Coronary artery (tissue), 2 donors: ENCODE measurements at regions not wholly inside any gene's neighbourhood (a gene's known extent, or its start where the extent isn't known, plus 50 kb on each side); places are given as distances from the start of the nearest gene placed in this dataset.
A peak's percentile ranks its signal among the peaks of the same experiment; 100 is the strongest.

Source experiments
- DNase-seq: peaks from one replicate; pipeline ENCODE4 v3.0.0-alpha.2; 2017; ENCODE audit warnings: low spot score
- H3K27ac ChIP-seq, 2 donors: fragments of 200-600 bp; sonication (generic); one replicate each; pipeline ENCODE4 v1.5.1; 2016 to 2019
- H3K4me3 ChIP-seq: fragments of 200-600 bp; sonication (generic); 2 replicates; pipeline ENCODE4 v1.5.1; 2016; ENCODE audit warnings: mild to moderate bottlenecking, moderate library complexity
- CTCF ChIP-seq: fragments of 200-600 bp; sonication (generic); IDR thresholded peaks from one replicate; pipeline ENCODE4 v1.5.1; 2019; ENCODE audit warnings: antibody characterized with exemption

- no peak for TF ChIP-seq CTCF
- no peak overlapping the region for H3K4me3 ChIP-seq
- peak overlapping the region in 1 of 2 donors; percentile 18 for H3K27ac ChIP-seq
- no peak for DNase-seq
These were observed 1587.9 kb upstream of the ADGRL3 start for GRCh38 chr4:59612235-59612634.

GRCh38 chr4:59615316-59615715 is 1584.8 kb upstream of the ADGRL3 start:
- H3K4me3 ChIP-seq: no peak overlapping the region
- no peak overlapping the region for H3K27ac ChIP-seq
- no peak for TF ChIP-seq CTCF

GRCh38 chr4:59629348-59629747 is 1570.8 kb upstream of the ADGRL3 start:
- Histone ChIP-seq H3K4me3 (no peak overlapping the region), H3K27ac (no peak overlapping the region)
- TF ChIP-seq CTCF: no peak
- DNase-seq: no peak

More at GRCh38 chr4:59615316-59615715, 1584.8 kb upstream of the ADGRL3 start:
- DNase-seq: no peak

GRCh38 chr4:59630235-59630634 is 1569.9 kb upstream of the ADGRL3 start:
- Histone ChIP-seq H3K27ac (no peak overlapping the region), H3K4me3 (no peak overlapping the region)
- no peak for DNase-seq
- no peak for TF ChIP-seq CTCF

DNA sequence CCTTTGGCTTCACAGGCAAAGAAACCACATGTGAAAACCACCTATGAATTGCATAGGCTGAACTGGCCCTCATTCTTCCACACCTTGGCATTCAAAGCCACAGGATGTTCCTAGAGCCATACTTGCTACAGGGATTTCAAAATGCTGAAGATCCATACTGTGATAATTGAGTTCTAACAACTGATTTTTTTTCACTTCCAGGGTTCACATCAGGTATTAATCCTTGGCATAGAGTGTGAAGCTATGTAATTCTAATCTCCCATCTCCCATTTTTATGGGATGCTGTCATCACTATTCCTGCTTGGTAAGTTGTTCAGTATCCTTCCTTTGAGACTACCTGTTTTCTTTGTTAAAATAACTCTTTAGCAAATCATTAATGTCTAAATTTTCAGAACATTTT is 1569.2 kb upstream of the ADGRL3 start:
- Histone ChIP-seq H3K27ac (no peak overlapping the region), H3K4me3 (no peak overlapping the region)
- no peak for DNase-seq
- TF ChIP-seq CTCF: no peak

DNA sequence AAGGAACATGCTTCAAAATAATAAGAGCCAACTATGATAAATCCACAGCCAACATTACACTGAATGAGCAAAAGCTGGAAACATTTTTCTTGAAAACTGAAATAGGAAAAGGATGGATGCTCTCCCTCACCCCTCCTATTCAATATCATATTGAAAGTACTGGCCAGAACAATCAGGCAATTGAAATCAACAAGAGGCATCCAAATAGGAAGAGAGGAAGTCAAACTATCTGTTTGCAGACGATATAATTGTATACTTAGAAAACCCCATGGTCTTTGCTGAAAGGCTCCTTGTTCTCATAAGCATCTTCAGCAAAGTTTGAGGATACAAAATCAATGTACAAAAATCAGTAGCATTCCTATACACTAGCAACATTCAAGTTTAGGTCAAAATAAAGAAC is 1562.5 kb upstream of the ADGRL3 start:
- TF ChIP-seq CTCF: no peak
- H3K27ac ChIP-seq: no peak overlapping the region
- DNase-seq: no peak
- no peak overlapping the region for H3K4me3 ChIP-seq

DNA sequence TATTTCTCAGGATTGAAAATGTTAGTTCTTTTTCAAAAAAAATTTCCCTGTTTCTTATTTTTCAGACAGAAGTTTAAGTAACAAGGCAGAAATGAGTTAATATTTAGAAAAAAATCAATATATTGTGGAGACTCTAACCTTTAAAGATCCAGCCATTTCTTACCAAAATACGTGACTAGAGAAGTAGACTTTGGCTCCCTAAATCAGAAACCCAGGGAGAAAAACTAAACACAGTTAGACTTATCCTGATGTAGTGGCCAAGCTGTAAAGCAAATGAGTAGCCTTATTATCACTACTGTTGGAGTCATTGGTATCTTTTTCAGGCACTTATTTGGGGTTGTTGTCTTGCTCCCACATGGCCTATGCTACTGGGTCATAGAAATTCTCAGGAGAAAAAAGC is 1556.4 kb upstream of the ADGRL3 start:
- no peak for DNase-seq
- Histone ChIP-seq H3K4me3 (no peak overlapping the region), H3K27ac (no peak overlapping the region)
- no peak for TF ChIP-seq CTCF
